Activated effector memory CD4-positive, alpha-beta T cell treated with anti-CD3 and anti-CD28 coated beads, Interleukin-2, amount 50 U/mL, for 16 hours (primary cell): ENCODE measurements at regions not wholly inside any gene's neighbourhood (a gene's known extent, or its start where the extent isn't known, plus 50 kb on each side); places are given as distances from the start of the nearest gene placed in this dataset.

Source experiments
- DNase-seq: peaks from one replicate; pipeline ENCODE4 v3.0.0-alpha.2; 2020

DNA sequence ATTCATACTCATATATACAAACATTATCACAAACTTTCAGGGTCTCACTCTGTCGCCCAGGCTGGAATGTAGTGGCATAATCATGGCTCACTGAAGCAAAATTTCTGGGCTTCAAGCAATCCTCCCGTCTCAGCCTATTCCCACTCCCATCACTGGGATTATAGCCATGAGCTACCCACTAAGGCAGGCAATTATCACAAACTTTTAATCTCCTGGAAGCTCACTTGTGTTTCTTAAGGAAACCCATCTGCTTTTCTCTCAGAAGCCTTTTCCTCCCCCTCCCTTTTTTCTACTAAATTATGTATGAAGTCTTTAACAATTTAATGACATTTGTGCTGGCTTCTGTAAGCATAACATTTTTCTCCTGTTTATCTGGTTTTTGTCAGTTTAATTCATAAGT lies 170.5 kb downstream of the AREG start:
- DNase-seq: no peak

GRCh38 chr4:74618166-74618565 lies 173.2 kb downstream of the AREG start:
- no peak for DNase-seq

GRCh38 chr4:74618659-74619058 lies 173.7 kb downstream of the AREG start:
- no peak for DNase-seq

DNA sequence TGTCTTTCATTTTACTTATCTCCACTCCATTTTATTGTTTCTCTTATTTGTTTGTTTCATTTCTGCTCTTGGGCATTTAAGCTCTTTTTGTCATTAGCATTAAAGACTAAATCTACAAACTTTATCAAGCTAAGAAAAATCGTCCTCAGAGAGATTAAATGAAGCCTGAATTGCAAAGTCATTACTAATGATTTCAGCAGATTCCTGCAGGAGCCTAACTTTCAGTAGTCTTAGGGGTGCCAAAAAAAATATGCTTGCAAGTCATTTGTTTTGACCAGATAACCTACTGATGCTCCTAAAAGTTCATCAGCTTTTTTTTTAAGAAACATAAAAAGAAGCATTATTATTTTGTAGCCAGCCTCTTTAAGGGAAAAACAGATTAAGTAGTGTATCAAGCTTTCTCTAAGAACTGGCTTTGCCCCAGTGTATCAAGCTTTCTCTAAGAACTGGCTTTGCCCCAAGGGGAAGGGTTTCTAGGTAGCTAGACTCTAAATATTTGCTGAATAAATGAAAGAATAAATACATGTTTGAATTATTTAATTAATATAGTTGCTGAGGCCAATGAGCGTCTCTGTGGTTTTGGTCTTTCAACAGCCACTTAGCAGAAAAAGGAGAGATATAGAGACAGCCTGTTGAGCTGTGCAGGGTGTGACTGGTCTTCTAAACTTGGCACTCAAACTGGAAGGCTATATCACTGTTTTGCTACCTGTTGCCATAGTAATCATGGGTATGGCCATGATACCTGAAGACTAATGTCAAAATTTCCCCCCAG lies 174.2 kb downstream of the BTC start:
- DNase-seq: no peak

- no peak for DNase-seq
Observed at GRCh38 chr4:74621616-74622015, 172.7 kb downstream of the BTC start.

- no peak for DNase-seq
Observed at GRCh38 chr4:74623041-74623440, 171.3 kb downstream of the BTC start.

DNA sequence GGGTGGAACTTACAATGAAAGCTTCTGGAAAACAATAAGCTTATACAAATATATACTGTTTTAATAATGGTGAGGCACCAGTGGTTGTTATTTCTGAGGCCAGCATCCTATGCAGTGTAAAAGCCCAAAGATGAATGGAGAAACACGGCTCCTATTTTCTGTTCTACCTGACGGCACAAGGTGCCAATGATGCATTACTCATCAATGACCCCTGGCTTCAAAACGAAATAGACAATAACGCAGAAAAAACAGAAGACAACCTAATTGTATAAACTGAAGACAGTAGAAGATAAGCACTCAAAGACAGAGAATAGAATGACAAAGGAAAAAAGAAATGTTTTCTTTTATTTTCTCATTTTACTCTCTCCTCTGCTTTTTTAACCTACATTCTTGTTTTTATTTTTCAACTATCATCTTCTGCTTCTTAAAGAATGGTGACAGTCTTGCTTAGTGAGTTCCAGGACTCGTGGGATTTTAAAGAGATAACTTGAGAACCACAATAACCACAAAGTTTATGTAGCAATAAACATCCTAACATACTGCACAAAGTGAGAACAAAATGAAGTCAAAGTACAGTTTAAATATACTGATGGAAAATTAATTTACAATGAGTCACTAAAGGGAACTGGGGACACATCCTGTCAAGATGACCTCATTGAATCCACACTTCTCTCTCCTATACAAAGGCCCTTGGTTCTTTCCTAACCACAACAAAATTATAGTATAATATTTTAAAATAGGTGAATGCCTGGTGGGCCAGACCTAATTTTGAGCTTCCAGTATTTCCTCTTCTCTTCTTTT lies 169.8 kb downstream of the BTC start:
- no peak for DNase-seq

DNA sequence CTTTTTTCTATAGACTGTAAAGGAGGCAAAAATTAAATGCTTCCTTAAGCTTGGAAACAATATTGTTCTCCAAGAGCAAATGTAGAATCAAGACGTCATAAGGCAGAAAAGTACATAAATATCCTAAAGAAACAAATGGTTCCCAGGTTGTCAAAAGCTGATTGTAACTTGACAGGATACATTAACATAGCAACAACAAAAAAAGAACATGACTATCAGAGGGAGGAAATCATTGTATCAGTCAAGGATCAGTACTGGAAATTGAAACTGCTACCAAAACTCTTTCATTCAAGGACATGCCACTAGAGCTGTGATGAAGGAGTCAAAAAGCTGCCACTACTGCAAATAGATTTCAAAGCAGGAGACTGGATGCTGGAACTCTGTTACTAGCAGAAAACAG lies 168.3 kb downstream of the BTC start:
- no peak for DNase-seq

DNA sequence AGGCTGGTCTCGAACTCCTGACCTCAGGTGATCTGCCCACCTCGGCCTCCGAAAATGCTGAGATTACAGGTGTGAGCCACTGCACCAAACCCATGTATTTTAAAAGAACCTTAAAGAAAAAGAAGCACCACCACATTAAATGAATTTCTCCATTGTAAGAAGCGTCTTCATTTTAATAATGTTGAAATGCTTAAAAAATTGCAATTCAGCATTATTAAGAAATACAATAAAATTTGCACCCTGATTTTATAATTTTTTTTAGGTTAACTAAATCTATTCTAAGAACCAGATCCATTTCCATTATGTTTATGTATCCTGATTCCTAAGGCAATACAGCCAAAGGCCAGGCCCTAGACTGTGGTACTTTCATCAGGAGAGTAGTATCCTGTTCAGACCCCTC lies 167.2 kb downstream of the BTC start:
- DNase-seq: no peak

GRCh38 chr4:74627504-74627903 lies 166.8 kb downstream of the BTC start:
- no peak for DNase-seq

GRCh38 chr4:74628852-74629620 lies 165.3 kb downstream of the BTC start:
- DNase-seq: no peak

DNA sequence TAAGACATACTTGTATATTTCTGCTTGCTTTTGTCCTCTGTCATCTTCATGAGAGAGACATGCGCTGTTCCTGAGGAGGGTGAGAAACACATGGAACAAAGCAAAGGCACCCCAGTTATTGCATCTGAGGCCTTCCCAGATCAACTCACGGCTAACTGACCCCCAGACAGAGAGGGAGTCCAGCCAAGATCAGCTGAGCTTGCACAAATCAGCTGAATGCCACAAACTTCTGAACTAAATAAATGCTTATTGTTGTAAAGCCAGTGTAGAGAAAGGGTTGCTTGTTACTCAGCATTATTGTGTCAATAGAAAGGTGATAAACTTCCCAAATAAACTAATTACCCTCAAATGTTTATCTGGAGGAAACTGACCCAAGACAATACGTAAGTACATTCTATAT lies 163.8 kb downstream of the BTC start:
- no peak for DNase-seq

DNA sequence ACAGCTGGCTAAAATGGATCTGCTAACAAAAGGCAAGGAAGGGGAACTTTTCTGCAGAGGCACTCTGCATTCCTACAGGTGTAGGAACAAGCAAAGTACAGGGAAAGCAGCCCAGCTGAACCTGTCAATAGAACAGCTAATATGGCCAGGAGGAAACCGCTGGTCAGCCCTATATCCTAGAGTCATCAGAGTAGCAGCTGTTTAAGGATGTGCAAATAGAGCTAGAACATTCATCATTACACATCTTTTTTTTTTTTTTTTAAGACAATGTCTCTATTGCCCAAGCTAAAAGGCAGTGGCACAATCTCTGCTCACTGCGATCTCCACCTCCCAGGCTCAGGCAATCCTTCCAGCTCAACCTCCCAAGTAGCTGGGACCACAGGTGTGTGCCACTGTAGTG lies 163.0 kb downstream of the BTC start:
- no peak for DNase-seq

GRCh38 chr4:74631988-74632387 lies 162.3 kb downstream of the BTC start:
- DNase-seq: no peak

DNA sequence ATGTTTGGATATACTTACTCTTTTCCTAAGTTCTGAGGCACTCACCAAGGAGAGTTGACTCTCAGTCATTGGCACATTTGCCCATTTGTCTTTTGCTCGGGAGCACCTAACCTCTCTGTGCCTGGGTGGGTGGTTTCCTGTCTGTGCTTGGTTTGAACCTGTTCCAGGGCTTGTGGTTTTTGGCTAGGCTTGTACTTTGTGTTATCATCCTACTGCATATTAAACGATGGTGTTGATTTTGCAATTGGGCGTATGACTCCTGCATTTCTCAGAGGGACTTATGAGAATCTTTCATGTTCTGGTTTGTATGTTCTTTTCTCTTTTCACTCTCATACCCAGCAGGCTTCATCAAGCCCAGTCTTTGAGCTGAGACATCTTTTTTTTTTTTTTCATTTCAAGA lies 161.7 kb downstream of the BTC start:
- no peak for DNase-seq

DNA sequence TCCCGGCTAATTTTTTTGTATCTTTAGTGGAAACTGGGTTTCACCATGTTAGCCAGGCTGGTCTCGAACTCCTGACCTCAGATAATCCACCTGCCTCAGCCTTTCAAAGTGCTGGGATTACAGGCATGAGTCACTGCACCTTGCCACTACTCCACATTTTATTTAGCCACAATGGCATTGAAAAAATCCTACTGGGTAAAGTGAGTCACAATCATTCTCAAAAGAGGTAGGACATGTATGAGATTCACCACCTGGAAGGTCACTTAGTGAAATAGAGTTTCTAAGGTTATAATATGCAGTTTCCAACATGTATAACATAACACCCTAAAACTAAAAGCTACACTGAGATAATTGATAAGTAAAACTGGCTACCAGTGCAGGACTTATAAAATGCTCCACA lies 159.2 kb downstream of the BTC start:
- DNase-seq: no peak

DNA sequence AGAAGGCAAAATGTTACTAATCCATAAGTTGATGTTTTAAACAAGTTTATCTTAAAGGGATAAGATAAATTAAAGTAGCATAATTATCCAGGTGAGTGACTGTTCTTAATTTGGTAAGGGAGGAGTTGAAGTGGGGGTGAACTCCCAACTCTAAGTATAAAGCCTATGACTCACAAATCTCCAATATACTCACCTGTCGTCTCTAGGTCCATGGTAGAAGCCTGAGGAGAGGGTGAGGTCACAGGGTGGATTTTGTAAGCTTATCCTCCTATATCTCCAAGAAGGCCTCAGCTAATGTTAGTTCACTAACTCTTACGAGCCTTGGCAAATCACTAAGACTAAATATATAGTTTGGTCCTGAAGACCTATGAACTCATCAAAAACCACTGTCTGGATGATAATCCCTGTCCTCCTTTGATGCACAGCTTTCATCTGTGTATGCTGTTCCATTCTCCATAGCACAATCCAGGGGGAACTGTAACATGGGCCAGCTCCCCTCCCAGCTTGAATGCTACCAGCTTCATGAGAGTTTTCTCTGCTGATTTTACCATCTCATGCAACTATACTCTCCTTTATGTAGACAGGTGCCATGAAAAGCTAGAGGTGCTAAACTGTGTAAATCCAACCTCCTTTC lies 158.7 kb downstream of the BTC start:
- no peak for DNase-seq

GRCh38 chr4:74638001-74638400 lies 156.3 kb downstream of the BTC start:
- DNase-seq: no peak

DNA sequence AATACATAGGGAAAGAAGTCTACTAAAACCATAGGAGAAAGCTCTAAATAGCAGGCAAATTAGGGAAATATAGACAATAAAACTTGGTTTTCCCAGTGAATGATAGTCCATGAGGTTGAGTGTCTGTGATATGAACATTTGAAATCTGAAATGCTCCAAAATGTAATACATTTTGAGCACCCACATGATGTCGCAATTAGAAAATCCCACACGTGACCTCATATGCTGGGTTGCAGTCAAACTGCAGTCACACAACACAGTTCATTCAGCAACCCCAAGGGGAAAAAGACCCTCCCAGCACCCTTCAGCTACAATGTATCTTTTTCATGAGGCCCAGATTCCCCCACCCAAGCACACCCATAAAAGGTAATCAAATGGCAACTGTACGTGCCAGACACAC lies 155.6 kb downstream of the BTC start:
- DNase-seq: no peak

DNA sequence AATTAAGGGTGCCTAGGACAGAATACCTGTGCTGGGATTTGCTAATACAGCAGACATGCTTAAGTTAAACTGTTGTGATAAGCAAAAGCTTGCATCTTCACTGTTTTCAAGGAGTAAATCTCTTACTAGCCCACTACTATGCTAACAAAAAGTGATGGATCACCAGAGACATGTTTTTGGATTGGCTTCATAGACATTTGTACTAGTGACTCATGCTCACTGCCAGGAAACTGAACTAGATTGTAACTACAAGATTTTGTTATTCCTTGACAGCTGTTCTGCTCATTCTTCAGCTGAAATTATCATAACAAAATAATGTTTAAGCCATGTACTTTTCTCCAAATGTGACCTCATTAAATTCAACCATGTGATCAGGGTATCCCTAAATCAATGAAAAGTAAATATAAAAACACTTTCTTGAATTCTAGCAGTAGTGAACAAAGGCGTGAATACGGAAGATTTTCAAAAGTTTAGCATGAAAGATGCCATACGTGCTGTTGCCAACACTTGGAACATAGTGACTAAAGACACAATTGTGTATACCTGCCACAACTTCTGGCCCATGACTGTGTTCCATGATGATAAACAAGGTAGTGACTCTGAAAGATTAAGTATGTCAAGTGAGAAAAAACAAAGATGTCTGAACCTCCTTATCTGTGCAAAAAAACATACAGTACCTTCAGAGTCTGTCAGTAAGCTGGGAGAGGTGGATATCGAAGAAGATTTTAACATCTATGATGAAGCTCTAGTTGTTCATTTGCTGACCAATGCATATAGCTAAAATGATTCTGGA lies 154.0 kb downstream of the BTC start:
- no peak for DNase-seq

DNA sequence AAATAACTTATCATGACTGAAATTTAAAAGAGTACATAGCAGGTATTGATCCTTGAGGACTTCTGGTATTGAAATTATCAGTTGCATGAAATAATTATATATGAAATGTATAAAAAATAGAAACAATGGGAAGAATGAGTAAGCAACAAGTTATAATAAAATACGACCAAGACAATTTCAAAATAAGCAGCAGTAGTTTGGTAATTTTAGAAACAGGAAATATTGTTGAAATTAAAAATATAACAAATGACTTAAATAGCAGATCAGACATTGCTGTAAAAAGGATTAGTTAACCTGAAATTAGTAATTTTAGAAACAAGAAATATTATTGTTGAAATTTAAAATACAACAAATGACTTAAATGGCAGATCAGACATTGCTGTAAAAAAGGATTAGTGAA lies 152.3 kb downstream of the BTC start:
- DNase-seq: no peak

- DNase-seq: no peak
Observed at GRCh38 chr4:74649193-74649592, 145.1 kb downstream of the BTC start.
